KOPT-K1 (cell line): ENCODE measurements at regions not wholly inside any gene's neighbourhood (a gene's known extent, or its start where the extent isn't known, plus 50 kb on each side); places are given as distances from the start of the nearest gene placed in this dataset.
"Not testable (repeated sequence)": the region's sequence is repeated elsewhere in the genome, so short reads cannot be mapped to it uniquely, and the experiment has no call there.

Experiments used
- H3K27ac ChIP-seq: fragments of 200-600 bp; sonication (generic); 2 replicates; pipeline ENCODE4 v1.5.1; 2016; ENCODE audit warnings: antibody characterized with exemption, mild to moderate bottlenecking, low read depth, low read length; ENCODE audit not compliant: poor library complexity, severe bottlenecking
- H3K36me3 ChIP-seq: fragments of 200-600 bp; sonication (generic); 2 replicates; pipeline ENCODE4 v1.5.1; 2017; ENCODE audit warnings: antibody characterized with exemption, mild to moderate bottlenecking, low read length, moderate library complexity; ENCODE audit not compliant: insufficient read depth
- H3K9me3 ChIP-seq: fragments of 200-600 bp; sonication (generic); 2 replicates; pipeline ENCODE4 v1.5.1; 2017; ENCODE audit warnings: antibody characterized with exemption, low read length, mild to moderate bottlenecking; ENCODE audit not compliant: insufficient read depth, poor library complexity, severe bottlenecking

DNA sequence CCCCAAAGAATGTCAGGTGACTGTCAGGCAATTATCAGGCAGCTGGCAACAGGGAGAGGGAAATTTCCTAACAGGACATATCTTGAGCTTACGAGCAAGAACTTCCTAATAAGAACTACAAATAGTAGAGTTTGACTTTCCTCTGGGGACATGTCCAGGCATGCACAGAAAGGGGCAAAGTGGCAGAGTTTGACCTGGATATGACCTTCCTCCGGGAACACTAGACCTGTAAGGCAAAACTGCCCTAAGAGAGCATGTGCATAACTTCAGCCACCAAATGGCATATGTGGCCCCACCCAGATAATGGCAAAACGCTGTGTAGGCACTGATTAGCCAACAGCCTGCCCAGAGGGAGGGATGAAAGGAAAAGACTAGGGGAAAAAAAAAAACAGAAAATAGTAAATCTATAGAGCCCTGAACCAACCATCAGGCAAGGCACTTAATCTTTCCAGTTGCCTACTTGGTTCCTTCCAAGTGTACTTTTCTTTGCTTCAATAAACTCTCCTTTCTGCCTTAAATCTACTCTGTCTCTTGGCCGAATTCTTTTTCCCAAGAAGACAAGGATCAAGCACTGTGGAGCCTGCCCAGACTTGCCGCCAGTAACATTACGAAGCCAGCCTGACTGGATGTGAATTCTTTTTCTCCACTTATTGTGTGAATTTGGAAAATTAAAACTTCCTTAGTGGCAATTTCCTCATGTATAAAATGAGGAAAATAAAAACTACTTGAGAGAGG, 164.1 kb downstream of the SPTSSA start:
- Histone ChIP-seq H3K36me3 (no peaks in the 10 kb centered on the region), H3K27ac (no peak overlapping the region), H3K9me3 (no peaks in the 10 kb centered on the region)

DNA sequence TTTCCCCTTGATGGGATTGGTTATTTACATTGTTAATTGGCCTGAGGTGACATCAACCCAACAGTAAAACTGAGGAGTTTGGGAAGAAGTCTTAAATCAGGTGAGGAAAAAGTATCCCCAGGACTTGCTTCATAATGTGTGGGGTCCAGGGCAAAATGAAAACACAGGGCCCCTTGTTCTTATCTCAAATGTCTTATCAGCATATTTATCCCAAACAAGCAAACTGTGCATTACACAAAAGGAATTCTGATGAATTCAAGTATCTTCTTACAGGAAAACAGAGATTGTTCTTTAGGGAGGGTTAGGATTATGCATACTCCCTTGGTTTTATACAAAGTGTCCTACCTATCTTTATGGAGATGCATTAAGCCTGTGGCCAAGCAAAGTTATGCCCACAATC, 178.4 kb downstream of the SPTSSA start:
- Histone ChIP-seq H3K36me3 (no peaks in the 10 kb centered on the region), H3K27ac (no peak overlapping the region), H3K9me3 (peaks cover 8% of the 10 kb centered on the region)

DNA sequence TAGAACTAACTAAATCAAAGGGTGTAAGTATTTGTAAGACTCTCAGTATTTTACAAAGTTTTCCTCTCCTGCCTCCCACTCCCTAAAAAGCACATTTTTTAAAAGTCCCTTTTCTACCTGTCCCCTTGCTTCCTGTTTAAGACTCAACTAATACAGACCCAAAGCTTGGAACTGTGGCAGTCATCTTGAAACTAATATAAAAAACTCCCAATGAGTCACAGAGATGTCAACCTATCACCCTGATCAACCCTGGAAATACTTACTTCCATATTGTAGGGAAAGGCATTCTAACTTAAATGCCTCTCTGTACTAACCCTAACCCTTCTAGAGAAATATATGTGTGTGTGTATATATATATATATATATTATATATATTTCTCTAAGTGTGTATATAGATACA, 184.8 kb downstream of the SPTSSA start:
- H3K36me3 ChIP-seq: no peaks in the 10 kb centered on the region
- no peak overlapping the region for H3K27ac ChIP-seq
- H3K9me3 ChIP-seq: peaks cover 8% of the 10 kb centered on the region

DNA sequence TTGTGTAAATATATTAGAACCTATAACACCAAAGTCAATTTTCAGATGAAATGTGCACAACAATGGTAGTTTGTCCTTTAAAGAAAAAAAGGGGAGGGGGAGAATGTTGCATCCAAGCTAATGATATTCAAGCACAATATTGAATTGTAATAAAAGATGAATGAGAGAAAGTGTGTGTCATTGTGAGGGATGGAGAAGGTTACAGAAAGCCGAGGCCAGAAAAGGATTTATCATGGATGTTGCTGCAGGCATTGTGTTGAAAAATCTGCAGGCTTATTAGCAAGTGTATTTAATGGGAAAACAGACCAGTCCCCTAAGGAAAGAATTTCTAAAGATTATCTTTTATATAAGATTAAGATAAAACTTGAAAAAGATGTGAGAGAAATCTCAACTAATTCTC, 186.5 kb downstream of the SPTSSA start:
- H3K36me3 ChIP-seq: no peaks in the 10 kb centered on the region
- no peaks in the 10 kb centered on the region for H3K9me3 ChIP-seq
- H3K27ac ChIP-seq: no peak overlapping the region

DNA sequence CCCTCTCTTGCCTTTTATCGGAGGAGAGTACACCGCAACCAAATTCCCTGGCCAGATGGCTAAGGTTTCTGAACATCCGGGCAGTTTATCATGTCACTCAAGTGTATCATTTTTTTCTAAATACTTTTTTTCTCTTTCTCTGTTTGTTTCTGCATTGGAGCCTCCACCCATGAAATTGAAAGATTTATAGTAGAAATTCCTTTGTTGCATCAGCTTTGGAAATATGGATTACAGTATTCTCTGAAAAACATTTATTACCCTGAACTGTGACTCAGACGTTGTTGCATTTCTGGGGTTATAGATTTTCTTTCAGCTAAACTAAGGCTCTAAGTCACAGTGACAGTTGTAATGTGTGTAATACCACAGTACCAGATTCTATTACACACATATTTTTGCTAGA, 187.0 kb downstream of the SPTSSA start:
- Histone ChIP-seq H3K9me3 (no peaks in the 10 kb centered on the region), H3K27ac (no peak overlapping the region)

DNA sequence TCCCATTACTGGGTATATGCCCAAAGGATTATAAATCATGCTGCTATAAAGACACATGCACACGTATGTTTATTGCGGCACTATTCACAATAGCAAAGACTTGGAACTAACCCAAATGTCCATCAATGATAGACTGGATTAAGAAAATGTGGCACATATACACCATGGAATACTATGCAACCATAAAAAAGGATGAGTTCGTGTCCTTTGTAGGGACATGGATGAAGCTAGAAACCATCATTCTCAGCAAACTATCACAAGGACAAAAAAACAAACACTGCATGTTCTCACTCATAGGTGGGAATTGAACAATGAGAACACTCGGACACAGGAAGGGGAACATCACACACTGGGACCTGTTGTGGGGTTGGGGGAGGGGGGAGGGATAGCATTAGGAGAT, 188.3 kb downstream of the SPTSSA start:
- H3K36me3 ChIP-seq, H3K27ac ChIP-seq, H3K9me3 ChIP-seq: not testable (repeated sequence)

More for the DNA sequence above, 187.0 kb downstream of the SPTSSA start:
- no peaks in the 10 kb centered on the region for H3K36me3 ChIP-seq

DNA sequence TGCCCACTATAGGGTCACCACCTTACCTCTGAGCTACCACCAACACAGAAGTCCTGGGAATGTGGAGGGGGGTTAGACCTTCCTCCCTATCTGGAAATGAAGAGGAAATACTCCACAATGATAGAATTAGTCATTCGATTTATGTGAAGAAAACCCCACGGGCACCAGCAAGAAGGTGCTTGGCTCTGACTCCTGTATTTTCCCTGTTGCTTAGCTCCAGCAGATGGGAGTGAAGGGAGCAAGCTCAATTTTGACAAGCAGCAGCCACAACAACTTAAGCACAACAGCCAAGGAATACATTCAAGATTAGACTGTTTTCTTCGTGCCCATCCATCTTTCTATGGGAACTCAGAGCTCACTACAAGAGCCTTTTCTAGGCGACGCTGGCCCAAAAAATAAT, 191.7 kb downstream of the SPTSSA start:
- Histone ChIP-seq H3K36me3 (no peaks in the 10 kb centered on the region), H3K27ac (no peak overlapping the region), H3K9me3 (no peaks in the 10 kb centered on the region)

DNA sequence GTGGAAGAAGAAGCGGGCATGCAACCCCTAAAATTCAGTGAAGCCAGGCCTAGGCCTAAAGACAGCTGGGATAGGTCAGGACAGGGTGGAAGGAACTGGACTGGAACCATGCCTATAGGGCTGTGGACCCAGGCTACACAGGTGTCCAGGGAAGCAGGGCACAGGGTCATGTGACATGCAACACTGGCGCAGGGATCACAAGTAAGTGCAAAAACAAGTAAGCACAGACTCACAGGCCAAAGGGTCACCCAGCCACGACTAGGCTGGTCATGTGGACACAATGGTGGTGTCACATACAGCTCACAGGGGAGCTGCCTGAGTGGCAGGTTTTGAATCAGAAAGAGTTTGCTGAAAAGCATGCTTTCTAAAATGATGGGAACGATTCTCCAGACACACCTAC, 195.7 kb downstream of the SPTSSA start:
- Histone ChIP-seq H3K27ac (no peak overlapping the region), H3K9me3 (no peaks in the 10 kb centered on the region), H3K36me3 (no peaks in the 10 kb centered on the region)

DNA sequence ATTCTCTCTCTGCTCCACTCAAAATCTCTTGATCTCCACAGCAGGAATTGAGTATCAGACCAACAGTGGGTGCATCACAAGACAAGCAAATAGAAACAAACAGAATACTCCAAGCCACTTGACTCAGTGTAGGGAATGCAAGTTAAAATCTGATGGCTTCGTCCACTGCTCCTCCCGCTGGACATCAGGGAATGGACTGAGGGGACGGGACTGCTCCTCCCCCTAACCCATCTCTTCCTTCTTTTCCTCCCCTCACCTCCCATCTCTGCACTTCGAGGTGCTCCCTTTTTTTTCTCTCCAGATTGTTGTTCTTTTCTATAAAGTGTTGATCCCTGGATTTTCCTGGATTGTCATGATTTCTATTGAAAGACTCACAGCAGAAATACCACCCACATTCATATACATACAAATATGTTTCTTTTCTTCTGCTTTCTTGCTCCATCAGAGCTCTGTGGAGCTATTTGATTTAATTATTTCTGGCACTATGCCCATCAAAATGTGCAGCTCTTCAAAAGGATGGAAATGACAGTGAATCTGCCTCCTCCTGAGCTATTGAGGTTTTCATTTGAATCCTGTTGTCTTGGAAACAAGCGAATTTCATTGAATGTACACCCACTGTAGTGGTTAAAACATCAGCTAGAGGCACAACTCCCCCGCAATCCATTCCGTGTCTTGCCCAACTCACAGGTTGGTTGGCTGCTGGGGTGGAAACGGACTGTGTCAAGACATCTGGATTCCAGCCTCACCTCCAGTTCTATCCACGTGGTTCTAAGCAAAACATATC, 199.7 kb downstream of the SPTSSA start:
- H3K9me3 ChIP-seq: no peaks in the 10 kb centered on the region
- H3K27ac ChIP-seq: no peak overlapping the region

DNA sequence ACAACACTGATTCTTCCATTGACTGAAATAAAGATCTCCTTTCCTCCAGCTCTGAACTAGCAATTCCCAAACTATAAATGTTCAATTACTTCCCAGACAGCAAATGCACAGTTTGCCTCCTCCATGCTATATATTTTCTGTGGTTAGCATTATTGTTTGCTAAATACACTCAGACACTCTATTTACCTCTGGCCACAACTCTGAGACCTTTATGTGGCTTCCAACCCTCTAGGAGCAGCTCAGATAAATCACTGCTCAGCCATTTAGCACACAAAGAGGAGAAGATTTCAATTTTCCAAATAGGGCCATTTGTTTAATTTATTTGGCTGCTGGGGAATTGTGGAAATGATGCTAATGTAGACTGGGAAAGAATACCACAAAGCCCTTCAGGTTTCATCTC, 202.0 kb downstream of the SPTSSA start:
- H3K36me3 ChIP-seq: no peaks in the 10 kb centered on the region
- H3K9me3 ChIP-seq: no peaks in the 10 kb centered on the region
- H3K27ac ChIP-seq: no peak overlapping the region

More for the DNA sequence above, 199.7 kb downstream of the SPTSSA start:
- no peaks in the 10 kb centered on the region for H3K36me3 ChIP-seq

DNA sequence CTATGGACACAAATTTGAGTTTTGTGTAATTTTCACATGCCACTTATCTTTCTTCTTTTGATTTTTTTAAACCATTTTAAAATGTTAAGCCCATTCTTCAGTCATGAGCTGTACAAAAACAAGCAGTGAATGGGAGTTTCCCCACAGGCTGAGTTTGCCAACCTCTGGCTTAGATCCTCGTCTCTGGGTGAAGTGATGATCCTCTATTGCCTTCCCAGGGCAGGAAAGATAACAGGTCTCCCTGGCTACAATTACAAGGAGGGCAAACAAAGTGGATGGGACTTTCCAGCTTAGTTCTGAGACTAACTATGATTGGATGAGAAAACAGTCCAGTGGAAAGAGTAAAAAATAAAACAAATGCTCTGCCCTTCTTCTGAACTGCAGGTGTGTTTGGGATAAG, 203.7 kb downstream of the SPTSSA start:
- Histone ChIP-seq H3K36me3 (no peaks in the 10 kb centered on the region), H3K9me3 (no peaks in the 10 kb centered on the region), H3K27ac (no peak overlapping the region)

DNA sequence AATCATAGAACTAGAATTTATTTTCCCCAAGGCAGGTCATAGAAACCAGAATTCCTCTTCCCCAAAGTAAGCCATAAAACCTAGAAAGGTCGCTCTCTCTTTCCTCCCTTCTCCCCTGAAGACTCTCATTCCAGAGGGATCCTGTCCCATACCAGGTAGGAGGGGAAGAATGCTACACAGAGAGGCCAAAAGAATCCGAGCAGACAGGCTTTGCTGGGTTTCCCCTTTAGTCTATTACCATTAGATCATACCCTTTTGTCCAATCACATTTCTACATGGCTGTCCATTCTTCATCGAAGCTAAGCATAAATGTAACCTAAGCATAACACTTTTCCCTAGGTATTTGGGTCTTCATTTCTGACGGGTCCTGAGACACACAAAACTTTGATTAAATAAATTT, 204.5 kb downstream of the SPTSSA start:
- Histone ChIP-seq H3K36me3 (no peaks in the 10 kb centered on the region), H3K27ac (no peak overlapping the region), H3K9me3 (no peaks in the 10 kb centered on the region)

DNA sequence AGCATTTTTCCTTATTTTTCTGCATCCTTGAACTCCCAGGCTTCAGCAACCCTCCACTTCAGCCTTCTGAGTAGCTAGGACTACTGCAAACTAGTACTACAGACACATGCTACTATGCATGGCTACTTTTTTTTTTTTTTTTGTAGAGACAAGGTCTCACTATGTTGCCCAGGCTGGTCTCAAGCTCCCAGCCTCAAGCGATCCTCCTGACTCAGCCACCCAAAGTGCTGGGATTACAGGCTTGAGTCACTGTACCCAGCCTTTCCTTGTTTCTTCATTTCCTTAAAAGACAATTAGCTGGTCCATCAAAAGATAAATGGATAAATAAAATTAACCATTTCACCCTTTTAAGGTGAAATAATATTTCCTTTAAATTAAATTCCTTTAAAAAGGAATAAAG, 205.8 kb downstream of the SPTSSA start:
- H3K36me3 ChIP-seq: no peaks in the 10 kb centered on the region
- no peak overlapping the region for H3K27ac ChIP-seq
- no peaks in the 10 kb centered on the region for H3K9me3 ChIP-seq

DNA sequence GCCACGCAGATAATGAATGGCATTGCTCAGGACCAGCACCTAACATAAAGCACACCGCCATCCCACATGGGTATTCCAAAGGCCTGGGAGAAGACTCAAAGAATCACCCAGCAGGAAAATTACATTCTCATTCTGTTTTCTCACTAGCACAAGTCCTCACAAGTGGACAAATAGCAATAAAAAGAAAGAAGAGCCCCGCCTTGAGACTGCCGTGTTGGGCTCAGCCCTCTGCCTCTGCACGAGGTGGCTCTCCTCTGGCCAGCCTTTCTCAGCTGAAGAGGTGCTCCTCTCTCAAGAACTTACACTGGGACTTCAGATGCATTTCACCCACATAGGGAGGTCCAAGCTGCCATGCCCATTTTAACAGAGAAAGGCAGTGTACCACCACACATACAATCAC, 207.5 kb downstream of the SPTSSA start:
- H3K27ac ChIP-seq: no peak overlapping the region
- H3K36me3 ChIP-seq: no peaks in the 10 kb centered on the region
- H3K9me3 ChIP-seq: no peaks in the 10 kb centered on the region

DNA sequence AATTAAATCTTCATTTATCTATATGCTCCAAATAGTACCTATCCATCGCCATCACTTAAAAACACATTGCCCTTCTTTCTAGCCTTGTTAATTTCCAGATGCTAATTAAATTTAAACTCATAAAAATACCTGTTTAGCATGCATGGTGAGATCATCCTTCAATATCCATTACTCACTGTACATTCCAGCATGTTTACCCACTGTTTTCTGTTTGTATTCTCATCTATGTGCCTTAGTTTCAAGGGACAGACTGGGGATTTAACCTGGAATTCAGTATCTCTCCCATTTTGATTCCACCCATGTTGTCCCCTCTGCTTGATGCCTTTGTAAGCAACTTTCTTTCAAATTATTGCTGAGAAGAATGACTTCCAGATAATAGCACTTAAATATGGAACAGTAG, 208.0 kb downstream of the SPTSSA start:
- Histone ChIP-seq H3K9me3 (no peaks in the 10 kb centered on the region), H3K27ac (no peak overlapping the region), H3K36me3 (no peaks in the 10 kb centered on the region)

DNA sequence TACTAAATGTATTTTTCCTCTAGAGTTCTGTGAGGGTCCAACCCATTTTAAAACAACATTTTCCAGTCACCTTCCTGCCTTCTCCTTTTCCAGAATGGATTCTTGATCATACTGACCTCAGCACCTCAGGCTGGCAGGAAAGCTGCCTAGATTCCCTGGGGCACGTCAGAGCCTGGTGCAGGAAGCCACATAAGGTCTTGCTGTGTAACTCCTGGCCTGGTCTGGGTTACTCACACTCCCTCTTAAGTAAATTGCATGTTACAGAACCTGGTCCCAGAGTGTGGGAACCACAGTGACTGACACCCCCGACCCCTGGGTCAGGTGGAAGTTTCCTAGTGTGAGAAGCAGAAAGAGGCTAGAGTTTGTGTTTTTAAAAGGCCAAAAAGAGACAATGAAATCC, 209.8 kb downstream of the SPTSSA start:
- Histone ChIP-seq H3K9me3 (no peaks in the 10 kb centered on the region), H3K36me3 (no peaks in the 10 kb centered on the region), H3K27ac (no peak overlapping the region)
